ENCODE measurements at regions not wholly inside any gene's neighbourhood (a gene's known extent, or its start where the extent isn't known, plus 50 kb on each side); places are given as distances from the start of the nearest gene placed in this dataset.
A peak's percentile ranks its signal among the peaks of the same experiment; 100 is the strongest.

GRCh38 chr3:20343790-20344189 lies 157.8 kb upstream of the SGO1 start (continued):
- TF ChIP-seq REST (IDR thresholded peaks at IDR 0.05; ENCODE audit: unreplicated experiment) (no peak), ZNF331 (CRISPR knock-in tag; IDR thresholded peaks at IDR 0.05; ENCODE audit: low read depth) (no peak), JUNB (IDR thresholded peaks at IDR 0.05; ENCODE audit: unreplicated experiment) (no peak), ZNF114 (CRISPR knock-in tag; IDR thresholded peaks at IDR 0.05) (no peak), EZH2 (IDR thresholded peaks at IDR 0.05; ENCODE audit: low read depth, unreplicated experiment) (no peak), STAT1 (IDR thresholded peaks at IDR 0.05; ENCODE audit: unreplicated experiment) (no peak)
- TF ChIP-seq, protein P1, sequence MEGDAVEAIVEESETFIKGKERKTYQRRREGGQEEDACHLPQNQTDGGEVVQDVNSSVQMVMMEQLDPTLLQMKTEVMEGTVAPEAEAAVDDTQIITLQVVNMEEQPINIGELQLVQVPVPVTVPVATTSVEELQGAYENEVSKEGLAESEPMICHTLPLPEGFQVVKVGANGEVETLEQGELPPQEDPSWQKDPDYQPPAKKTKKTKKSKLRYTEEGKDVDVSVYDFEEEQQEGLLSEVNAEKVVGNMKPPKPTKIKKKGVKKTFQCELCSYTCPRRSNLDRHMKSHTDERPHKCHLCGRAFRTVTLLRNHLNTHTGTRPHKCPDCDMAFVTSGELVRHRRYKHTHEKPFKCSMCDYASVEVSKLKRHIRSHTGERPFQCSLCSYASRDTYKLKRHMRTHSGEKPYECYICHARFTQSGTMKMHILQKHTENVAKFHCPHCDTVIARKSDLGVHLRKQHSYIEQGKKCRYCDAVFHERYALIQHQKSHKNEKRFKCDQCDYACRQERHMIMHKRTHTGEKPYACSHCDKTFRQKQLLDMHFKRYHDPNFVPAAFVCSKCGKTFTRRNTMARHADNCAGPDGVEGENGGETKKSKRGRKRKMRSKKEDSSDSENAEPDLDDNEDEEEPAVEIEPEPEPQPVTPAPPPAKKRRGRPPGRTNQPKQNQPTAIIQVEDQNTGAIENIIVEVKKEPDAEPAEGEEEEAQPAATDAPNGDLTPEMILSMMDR (conservative IDR thresholded peaks at IDR 0.05; ENCODE audit: low read depth in 2 of 2) = no peak

GRCh38 chr3:20340324-20340928 lies 154.4 kb upstream of the SGO1 start:
- H3K4me1 ChIP-seq (ENCODE audit: insufficient read depth) = peaks cover 31% of the 10 kb centered on the region
- H3K9me2 ChIP-seq (ENCODE audit: insufficient read depth) = no peaks in the 10 kb centered on the region
- H3K79me2 ChIP-seq (replicated peaks; ENCODE audit: insufficient read depth) = no peaks in the 10 kb centered on the region
- peak overlapping the region; percentile 61; the same call in 1 of the 2 replicates for H3K27ac ChIP-seq (ENCODE audit: low read depth)
- H3K4me2 ChIP-seq = peak overlapping the region; percentile 34
- H3K36me3 ChIP-seq (ENCODE audit: insufficient read depth) = no peaks in the 10 kb centered on the region
- H3K4me3 ChIP-seq = no peak overlapping the region
- TF ChIP-seq, protein P1 (conservative IDR thresholded peaks at IDR 0.05; ENCODE audit: low read depth in 2 of 2) = peak; percentile 95 to 98
- TF ChIP-seq ZNF331 (CRISPR knock-in tag; IDR thresholded peaks at IDR 0.05; ENCODE audit: low read depth) = no peak
- TF ChIP-seq ETS1 (IDR thresholded peaks at IDR 0.05) = no peak
- peak overlapping the region; percentile 79 for H3K27ac Mint-ChIP-seq
- DNase-seq (ENCODE audit: low spot score) = peak; percentile 85
- H4K20me1 ChIP-seq (replicated peaks; ENCODE audit: insufficient read depth) = no peaks in the 10 kb centered on the region
- H3K27me3 Mint-ChIP-seq (ENCODE audit: insufficient read depth, low read depth, poor library complexity) = no peaks in the 10 kb centered on the region
- peaks cover 8% of the 10 kb centered on the region; the same call in 1 of the 3 replicates for H3K9me3 Mint-ChIP-seq
- H3K4me1 Mint-ChIP-seq = peaks cover 43% of the 10 kb centered on the region
- peaks cover 16% of the 10 kb centered on the region for H3K36me3 Mint-ChIP-seq (ENCODE audit: low read depth)
- no peaks in the 10 kb centered on the region for H3F3A ChIP-seq (replicated peaks; ENCODE audit: low read depth)
- H2AFZ ChIP-seq = no peak overlapping the region
- H3K4me3 Mint-ChIP-seq = no peak overlapping the region; the same call in 2 of the 3 replicates
- no peaks in the 10 kb centered on the region for H3K27me3 ChIP-seq (ENCODE audit: insufficient read depth)
- ATAC-seq = peak; percentile 90
